ENCODE measurements at regions not wholly inside any gene's neighbourhood (a gene's known extent, or its start where the extent isn't known, plus 50 kb on each side); places are given as distances from the start of the nearest gene placed in this dataset.

- no peak; the same call in 1 of the 2 replicates for TF ChIP-seq ZBTB39 (CRISPR knock-in tag; IDR thresholded peaks at IDR 0.05)
- TF ChIP-seq RORA (CRISPR knock-in tag; IDR thresholded peaks at IDR 0.05), result no peak
- TF ChIP-seq IRX3 (CRISPR knock-in tag; IDR thresholded peaks at IDR 0.05; ENCODE audit: borderline replicate concordance, low read depth), result no peak
- TF ChIP-seq TRAFD1 (CRISPR knock-in tag; IDR thresholded peaks at IDR 0.05; ENCODE audit: borderline replicate concordance), result no peak
- no peak for TF ChIP-seq ZNF567 (CRISPR knock-in tag; IDR thresholded peaks at IDR 0.05; ENCODE audit: borderline replicate concordance)
- TF ChIP-seq HDAC2 (CRISPR knock-in tag; IDR thresholded peaks at IDR 0.05), result peak; percentile 11; the same call in 1 of the 2 replicates
- TF ChIP-seq ZGPAT (CRISPR knock-in tag; IDR thresholded peaks at IDR 0.05), result no peak; the same call in 1 of the 2 replicates
- TF ChIP-seq GTF3A (CRISPR knock-in tag; conservative IDR thresholded peaks at IDR 0.05), result no peak
- TF ChIP-seq KLF9 (CRISPR knock-in tag; IDR thresholded peaks at IDR 0.05; ENCODE audit: low read depth), result no peak
- no peak for TF ChIP-seq SRSF9 (IDR thresholded peaks at IDR 0.05; ENCODE audit: borderline replicate concordance, insufficient read depth, low read depth, low read length, poor library complexity, severe bottlenecking)
- peak; percentile 56; the same call in 1 of the 2 replicates for TF ChIP-seq PATZ1 (CRISPR knock-in tag; IDR thresholded peaks at IDR 0.05)
- no peak for TF ChIP-seq HNRNPH1 (optimal IDR thresholded peaks at IDR 0.05; ENCODE audit: low read depth, low read length)
- no peak for TF ChIP-seq RFX3 (CRISPR knock-in tag; IDR thresholded peaks at IDR 0.05)
- peak; percentile 64 for TF ChIP-seq ELF3 (CRISPR knock-in tag; IDR thresholded peaks at IDR 0.05)
- no peak for TF ChIP-seq MAZ (IDR thresholded peaks at IDR 0.05; ENCODE audit: borderline replicate concordance, low read depth, low read length)
- 0 out of 2 replicates have a peak, but pooled peaks have one; percentile 52 for TF ChIP-seq MAZ (CRISPR knock-in tag; IDR thresholded peaks at IDR 0.05; ENCODE audit: low read depth)
- no peak for TF ChIP-seq REXO4 (CRISPR knock-in tag; IDR thresholded peaks at IDR 0.05; ENCODE audit: borderline replicate concordance)
- TF ChIP-seq ZNF816 (CRISPR knock-in tag; IDR thresholded peaks at IDR 0.05; ENCODE audit: borderline replicate concordance), result 0 out of 2 replicates have a peak, but pooled peaks have one; percentile 55
- TF ChIP-seq ZNF431 (CRISPR knock-in tag; IDR thresholded peaks at IDR 0.05; ENCODE audit: borderline replicate concordance, low read depth), result no peak; the same call in 1 of the 2 replicates
- TF ChIP-seq PITX1 (CRISPR knock-in tag; IDR thresholded peaks at IDR 0.05), result no peak
- no peak for TF ChIP-seq HES4 (CRISPR knock-in tag; IDR thresholded peaks at IDR 0.05; ENCODE audit: borderline replicate concordance)
Measured at GRCh38 chr1:234719454-234720251, 109.7 kb upstream of the IRF2BP2 start (continued).
